Endodermal cell (in vitro differentiated cells): ENCODE measurements at regions not wholly inside any gene's neighbourhood (a gene's known extent, or its start where the extent isn't known, plus 50 kb on each side); places are given as distances from the start of the nearest gene placed in this dataset.
"Not testable (repeated sequence)": the region's sequence is repeated elsewhere in the genome, so short reads cannot be mapped to it uniquely, and the experiment has no call there.

Experiments used
- DNase-seq: peaks from one replicate; pipeline ENCODE4 v3.0.0-alpha.2; 2017
- H3K27ac ChIP-seq: 2 replicates; pipeline ENCODE4 v1.5.1; 2013; ENCODE audit warnings: mild to moderate bottlenecking, low read depth, low read length, moderate library complexity
- H3K27me3 ChIP-seq: 2 replicates; pipeline ENCODE4 v1.6.1; 2013; ENCODE audit warnings: mild to moderate bottlenecking, low read length, moderate library complexity; ENCODE audit not compliant: insufficient read depth, control insufficient read depth, poor library complexity, severe bottlenecking
- H3K36me3 ChIP-seq: 2 replicates; pipeline ENCODE4 v1.7.0; 2013; ENCODE audit warnings: mild to moderate bottlenecking, low read length, moderate library complexity; ENCODE audit not compliant: control insufficient read depth, insufficient read depth
- H3K4me1 ChIP-seq: one replicate; pipeline ENCODE4 v1.7.0; 2013; ENCODE audit warnings: low read length; ENCODE audit not compliant: control insufficient read depth, insufficient read depth
- H3K4me3 ChIP-seq: 2 replicates; pipeline ENCODE4 v1.5.1; 2013; ENCODE audit warnings: mild to moderate bottlenecking, low read length, moderate library complexity
- H3K9ac ChIP-seq: 2 replicates; pipeline ENCODE4 v1.6.1; 2013; ENCODE audit warnings: mild to moderate bottlenecking, low read length, moderate library complexity; ENCODE audit not compliant: poor library complexity, severe bottlenecking; ENCODE audit errors: extremely low read depth
- H3K9me3 ChIP-seq: 2 replicates; pipeline ENCODE4 v1.6.1; 2013; ENCODE audit warnings: mild to moderate bottlenecking, low read length, moderate library complexity; ENCODE audit not compliant: control insufficient read depth
- H3K27ac Mint-ChIP-seq: 2 replicates; pipeline ENCODE4 v1.8.0; 2020; ENCODE audit warnings: mixed read lengths
- H3K27me3 Mint-ChIP-seq: 2 replicates; pipeline ENCODE4 v1.8.0; 2021; ENCODE audit warnings: mild to moderate bottlenecking, mixed read lengths; ENCODE audit not compliant: insufficient read depth
- H3K36me3 Mint-ChIP-seq: 2 replicates; pipeline ENCODE4 v1.8.0; 2020; ENCODE audit warnings: low read depth, mixed read lengths
- H3K4me1 Mint-ChIP-seq: 2 replicates; pipeline ENCODE4 v1.8.0; 2020; ENCODE audit warnings: mixed read lengths
- H3K4me3 Mint-ChIP-seq: 2 replicates; pipeline ENCODE4 v1.8.0; 2020; ENCODE audit warnings: mild to moderate bottlenecking, moderate library complexity, mixed read lengths
- H3K9me3 Mint-ChIP-seq: 2 replicates; pipeline ENCODE4 v1.8.0; 2020; ENCODE audit warnings: mild to moderate bottlenecking, mixed read lengths
- WGBS, 2 experiments: methylation state at CpG; one replicate each; pipeline versions ENCODE4 v1.1.5 to v1.1.7; 2013; ENCODE audit warnings: missing lambda C conversion rate in 2 of 2, mixed read lengths in 1 of 2; ENCODE audit not compliant: insufficient coverage in 1 of 2, insufficient read length in 1 of 2; 5-methylcytosine and 5-hydroxymethylcytosine counted together
- TF ChIP-seq, protein P1 (sequence below): fragments of 200-600 bp; sonication (generic); conservative IDR thresholded peaks from 2 replicates; pipeline ENCODE4 v1.5.0; 2021; ENCODE audit warnings: antibody characterized with exemption, mild to moderate bottlenecking

GRCh38 chr5:40226906-40227305 lies 452.8 kb upstream of the PTGER4 start:
- Histone ChIP-seq H3K4me1 (no peaks in the 10 kb centered on the region), H3K9me3 (no peaks in the 10 kb centered on the region), H3K27me3 (no peaks in the 10 kb centered on the region), H3K4me3 (no peak overlapping the region), H3K9ac (no peak overlapping the region), H3K36me3 (no peaks in the 10 kb centered on the region), H3K27ac (no peak overlapping the region)
- no peak for DNase-seq
- H3K36me3 Mint-ChIP-seq, result no peaks in the 10 kb centered on the region
- H3K27me3 Mint-ChIP-seq, result no peaks in the 10 kb centered on the region
- WGBS, 2 experiments, result 91 to 94% methylated on average over 2 of the region's 2 CpGs
- TF ChIP-seq, protein P1, sequence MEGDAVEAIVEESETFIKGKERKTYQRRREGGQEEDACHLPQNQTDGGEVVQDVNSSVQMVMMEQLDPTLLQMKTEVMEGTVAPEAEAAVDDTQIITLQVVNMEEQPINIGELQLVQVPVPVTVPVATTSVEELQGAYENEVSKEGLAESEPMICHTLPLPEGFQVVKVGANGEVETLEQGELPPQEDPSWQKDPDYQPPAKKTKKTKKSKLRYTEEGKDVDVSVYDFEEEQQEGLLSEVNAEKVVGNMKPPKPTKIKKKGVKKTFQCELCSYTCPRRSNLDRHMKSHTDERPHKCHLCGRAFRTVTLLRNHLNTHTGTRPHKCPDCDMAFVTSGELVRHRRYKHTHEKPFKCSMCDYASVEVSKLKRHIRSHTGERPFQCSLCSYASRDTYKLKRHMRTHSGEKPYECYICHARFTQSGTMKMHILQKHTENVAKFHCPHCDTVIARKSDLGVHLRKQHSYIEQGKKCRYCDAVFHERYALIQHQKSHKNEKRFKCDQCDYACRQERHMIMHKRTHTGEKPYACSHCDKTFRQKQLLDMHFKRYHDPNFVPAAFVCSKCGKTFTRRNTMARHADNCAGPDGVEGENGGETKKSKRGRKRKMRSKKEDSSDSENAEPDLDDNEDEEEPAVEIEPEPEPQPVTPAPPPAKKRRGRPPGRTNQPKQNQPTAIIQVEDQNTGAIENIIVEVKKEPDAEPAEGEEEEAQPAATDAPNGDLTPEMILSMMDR, result no peak
- H3K9me3 Mint-ChIP-seq, result no peaks in the 10 kb centered on the region
- no peak overlapping the region for H3K27ac Mint-ChIP-seq
- H3K4me3 Mint-ChIP-seq, result no peak overlapping the region
- H3K4me1 Mint-ChIP-seq, result peaks cover 26% of the 10 kb centered on the region

- H3K27me3 Mint-ChIP-seq, H3K9me3 Mint-ChIP-seq, H3K4me1 ChIP-seq, H3K27ac Mint-ChIP-seq, H3K9ac ChIP-seq, H3K4me3 ChIP-seq, H3K36me3 ChIP-seq, H3K9me3 ChIP-seq, H3K36me3 Mint-ChIP-seq, DNase-seq, H3K4me3 Mint-ChIP-seq, H3K27ac ChIP-seq, H3K27me3 ChIP-seq: not testable (repeated sequence)
- peaks cover 37% of the 10 kb centered on the region for H3K4me1 Mint-ChIP-seq
- 100% methylated on average over 1 of the region's 2 CpGs; no CpG with 5 or more reads in 1 of the 2 experiments for WGBS, 2 experiments
Measured at GRCh38 chr5:40225147-40225546, 454.6 kb upstream of the PTGER4 start.

DNA sequence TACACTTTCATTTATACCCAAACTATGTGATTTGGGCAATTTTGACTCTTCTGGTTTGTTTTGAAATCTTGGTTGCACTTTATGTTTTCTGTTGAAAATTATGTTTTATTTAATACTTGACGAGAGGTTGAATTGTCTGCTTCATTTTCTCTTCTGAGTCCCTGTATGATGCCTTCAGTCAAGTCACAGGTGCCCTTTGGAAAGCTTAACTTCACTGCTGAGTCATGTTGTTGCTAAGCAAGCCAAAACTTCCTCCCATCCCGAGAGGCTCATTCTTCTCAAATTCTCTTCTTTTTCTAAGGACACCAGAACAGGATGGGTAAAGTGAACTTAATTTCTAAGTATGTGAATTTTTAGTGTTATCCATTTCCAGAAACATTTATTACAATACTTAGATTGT lies 455.3 kb upstream of the PTGER4 start:
- H3K27ac Mint-ChIP-seq, result no peak overlapping the region
- Histone ChIP-seq H3K4me3 (no peak overlapping the region), H3K9ac (no peak overlapping the region), H3K27me3 (no peaks in the 10 kb centered on the region), H3K27ac (no peak overlapping the region), H3K9me3 (no peaks in the 10 kb centered on the region), H3K4me1 (peaks cover 5% of the 10 kb centered on the region), H3K36me3 (no peaks in the 10 kb centered on the region)
- DNase-seq, result no peak
- H3K9me3 Mint-ChIP-seq, result no peaks in the 10 kb centered on the region
- TF ChIP-seq, protein P1, result no peak
- H3K4me1 Mint-ChIP-seq, result peaks cover 37% of the 10 kb centered on the region
- H3K27me3 Mint-ChIP-seq, result no peaks in the 10 kb centered on the region
- H3K36me3 Mint-ChIP-seq, result no peaks in the 10 kb centered on the region
- WGBS, 2 experiments, result 75% methylated on average over 2 of the region's 2 CpGs; no CpG with 5 or more reads in 1 of the 2 experiments
- H3K4me3 Mint-ChIP-seq, result no peak overlapping the region

DNA sequence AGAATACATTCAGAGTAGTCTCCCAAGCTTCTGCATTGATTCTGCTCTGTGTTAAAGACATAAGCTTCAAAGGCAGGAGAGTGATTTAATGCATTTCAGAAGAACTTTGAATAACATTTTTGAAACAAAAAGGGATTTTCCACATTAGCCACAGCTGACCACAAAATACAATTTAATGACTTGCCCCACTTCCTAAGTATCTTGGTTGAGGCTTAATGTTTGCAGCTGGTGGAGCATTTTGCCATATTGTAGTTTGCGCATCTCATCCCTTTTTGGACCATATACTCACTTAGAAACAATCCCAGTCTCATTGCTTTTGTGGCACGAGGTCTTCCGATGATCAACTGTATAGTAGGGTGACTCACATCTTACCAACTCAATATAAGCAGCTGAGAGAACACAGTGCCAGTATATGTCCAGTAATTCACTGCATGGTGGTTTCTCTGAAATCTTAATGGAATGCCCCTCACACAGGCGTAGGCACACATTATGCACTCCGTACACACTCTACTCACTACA lies 455.8 kb upstream of the PTGER4 start:
- H3K9ac ChIP-seq, result no peak overlapping the region
- H3K4me3 ChIP-seq, result no peak overlapping the region

More for the DNA sequence above, 455.8 kb upstream of the PTGER4 start:
- no peak overlapping the region for H3K27ac Mint-ChIP-seq
- TF ChIP-seq, protein P1, result no peak
- Histone ChIP-seq H3K9me3 (no peaks in the 10 kb centered on the region), H3K4me1 (peaks cover 5% of the 10 kb centered on the region), H3K27me3 (no peaks in the 10 kb centered on the region), H3K27ac (no peak overlapping the region), H3K36me3 (no peaks in the 10 kb centered on the region)
- no peaks in the 10 kb centered on the region for H3K9me3 Mint-ChIP-seq
- no peak for DNase-seq
- WGBS, 2 experiments, result 94 to 100% methylated on average over 2 to 5 of the region's 5 CpGs
- peaks cover 33% of the 10 kb centered on the region for H3K4me1 Mint-ChIP-seq
- H3K4me3 Mint-ChIP-seq, result no peak overlapping the region
- H3K27me3 Mint-ChIP-seq, result no peaks in the 10 kb centered on the region
- no peaks in the 10 kb centered on the region for H3K36me3 Mint-ChIP-seq
